Fibroblast of skin of abdomen (primary cell): ENCODE measurements at regions not wholly inside any gene's neighbourhood (a gene's known extent, or its start where the extent isn't known, plus 50 kb on each side); places are given as distances from the start of the nearest gene placed in this dataset.

Source experiments
- DNase-seq: peaks from one replicate; pipeline ENCODE4 v3.0.0-alpha.2; 2013

GRCh38 chr2:204332706-204333105, 212.6 kb upstream of the PARD3B start:
- no peak for DNase-seq

- DNase-seq = no peak
Observed at GRCh38 chr2:204333861-204334260, 211.4 kb upstream of the PARD3B start.

GRCh38 chr2:204335451-204336058, 209.7 kb upstream of the PARD3B start:
- no peak for DNase-seq

- no peak for DNase-seq
Observed at GRCh38 chr2:204336153-204336744, 209.0 kb upstream of the PARD3B start.

- DNase-seq = no peak
Observed at GRCh38 chr2:204337638-204338037, 207.6 kb upstream of the PARD3B start.

- no peak for DNase-seq
Observed at GRCh38 chr2:204339212-204339715, 206.0 kb upstream of the PARD3B start.

GRCh38 chr2:204340511-204340910, 204.8 kb upstream of the PARD3B start:
- DNase-seq = no peak

GRCh38 chr2:204341887-204342276, 203.4 kb upstream of the PARD3B start:
- no peak for DNase-seq

- DNase-seq = no peak
Observed at GRCh38 chr2:204343685-204344084, 201.6 kb upstream of the PARD3B start.

- no peak for DNase-seq
Observed at GRCh38 chr2:204344119-204344518, 201.2 kb upstream of the PARD3B start.

GRCh38 chr2:204346906-204347305, 198.4 kb upstream of the PARD3B start:
- no peak for DNase-seq

GRCh38 chr2:204353823-204354222, 191.5 kb upstream of the PARD3B start:
- DNase-seq = peak; percentile 49

GRCh38 chr2:204354442-204354856, 190.8 kb upstream of the PARD3B start:
- no peak for DNase-seq

- DNase-seq = no peak
Observed at GRCh38 chr2:204355688-204356087, 189.6 kb upstream of the PARD3B start.

GRCh38 chr2:204356151-204356641, 189.1 kb upstream of the PARD3B start:
- DNase-seq = no peak

GRCh38 chr2:204357286-204357685, 188.0 kb upstream of the PARD3B start:
- DNase-seq = no peak

GRCh38 chr2:204359076-204359475, 186.2 kb upstream of the PARD3B start:
- DNase-seq = no peak

GRCh38 chr2:204360218-204361007, 184.9 kb upstream of the PARD3B start:
- no peak for DNase-seq

GRCh38 chr2:204361738-204362137, 183.5 kb upstream of the PARD3B start:
- no peak for DNase-seq

GRCh38 chr2:204362581-204362980, 182.7 kb upstream of the PARD3B start:
- no peak for DNase-seq

GRCh38 chr2:204363513-204363912, 181.8 kb upstream of the PARD3B start:
- DNase-seq = no peak

- DNase-seq = no peak
Observed at GRCh38 chr2:204364860-204365535, 180.3 kb upstream of the PARD3B start.

GRCh38 chr2:204365811-204366210, 179.5 kb upstream of the PARD3B start:
- DNase-seq = peak; percentile 6
